GM21723 (cell line): ENCODE measurements at regions not wholly inside any gene's neighbourhood (a gene's known extent, or its start where the extent isn't known, plus 50 kb on each side); places are given as distances from the start of the nearest gene placed in this dataset.
"Not testable (repeated sequence)": the region's sequence is repeated elsewhere in the genome, so short reads cannot be mapped to it uniquely, and the experiment has no call there.

Source experiments
- ATAC-seq: cut with Tn5 transposase; IDR thresholded peaks from one replicate; pipeline ENCODE4 v1.9.1; 2021; ENCODE audit warnings: mild to moderate bottlenecking, moderate library complexity; ENCODE audit not compliant: unreplicated experiment

DNA sequence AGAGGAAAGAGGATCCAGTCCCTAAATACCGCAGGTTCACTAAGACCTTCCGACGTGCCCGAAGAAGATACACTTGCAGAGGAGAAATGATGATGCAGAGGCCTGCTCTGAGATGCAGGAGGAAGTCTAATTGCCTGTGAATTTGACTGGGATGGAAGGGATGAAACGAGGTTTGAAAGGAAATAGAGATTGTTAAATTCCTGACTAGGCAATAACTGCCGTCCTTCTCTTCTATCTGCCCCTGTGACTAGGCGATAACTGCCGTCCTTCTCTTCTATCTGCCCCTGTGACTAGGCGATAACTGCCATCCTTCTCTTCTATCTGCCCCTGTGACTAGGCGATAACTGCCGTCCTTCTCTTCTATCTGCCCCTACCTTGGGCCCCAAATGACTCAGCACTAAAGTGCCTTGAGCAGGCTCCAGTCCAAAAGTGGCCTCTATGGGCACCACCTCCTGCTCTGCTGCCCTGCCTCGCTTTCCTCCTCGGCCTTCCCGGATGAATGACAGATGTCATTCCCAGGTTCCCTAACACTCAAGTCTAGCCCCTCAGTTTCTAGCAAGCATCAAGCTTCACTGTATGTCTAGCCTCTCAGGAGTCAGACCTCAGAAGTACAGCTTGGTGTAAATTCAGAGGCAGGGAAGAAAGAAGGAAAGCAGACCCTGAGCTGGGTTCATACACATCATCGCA is 189.1 kb downstream of the FOXD4L6 start:
- ATAC-seq: not testable (repeated sequence)

DNA sequence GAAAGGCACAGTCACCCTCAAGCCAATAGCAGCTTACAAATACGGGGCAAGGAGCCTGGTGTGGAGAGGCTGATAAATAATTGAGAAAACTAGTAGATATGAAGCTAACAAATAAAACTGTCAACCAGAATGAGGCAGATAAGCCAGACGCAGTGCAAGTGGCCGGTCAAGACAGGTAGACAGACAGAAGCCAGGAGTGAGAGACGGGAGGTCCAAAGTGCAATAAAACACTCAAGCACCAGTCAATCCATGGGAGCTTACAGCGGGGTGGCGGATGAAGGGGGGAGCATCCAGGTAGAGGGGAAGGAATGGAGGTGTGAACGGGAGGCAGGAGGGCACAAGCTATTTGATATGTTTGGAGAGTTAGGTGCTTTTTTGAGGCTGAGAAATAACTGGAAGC is 193.1 kb downstream of the FOXD4L6 start:
- no peak for ATAC-seq

DNA sequence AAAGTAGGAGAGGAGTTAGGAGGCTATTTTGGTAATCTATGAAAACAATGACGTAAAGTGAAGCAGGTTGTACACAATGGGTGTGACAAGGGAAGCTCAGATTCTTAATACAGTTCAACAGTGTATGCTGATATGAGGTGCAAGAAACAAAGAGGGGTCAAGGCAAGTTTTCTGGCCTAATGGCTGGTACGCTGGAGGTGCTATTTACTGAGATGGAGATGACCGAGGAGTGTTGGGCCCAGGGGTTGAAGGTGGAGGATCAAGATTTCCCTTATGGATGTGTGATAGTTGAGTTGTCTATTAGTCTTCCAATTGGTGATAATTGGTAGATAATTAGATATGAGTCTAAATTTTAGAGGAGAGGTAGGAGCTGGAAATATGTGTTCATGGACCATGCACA is 194.0 kb downstream of the FOXD4L6 start:
- ATAC-seq: not testable (repeated sequence)

DNA sequence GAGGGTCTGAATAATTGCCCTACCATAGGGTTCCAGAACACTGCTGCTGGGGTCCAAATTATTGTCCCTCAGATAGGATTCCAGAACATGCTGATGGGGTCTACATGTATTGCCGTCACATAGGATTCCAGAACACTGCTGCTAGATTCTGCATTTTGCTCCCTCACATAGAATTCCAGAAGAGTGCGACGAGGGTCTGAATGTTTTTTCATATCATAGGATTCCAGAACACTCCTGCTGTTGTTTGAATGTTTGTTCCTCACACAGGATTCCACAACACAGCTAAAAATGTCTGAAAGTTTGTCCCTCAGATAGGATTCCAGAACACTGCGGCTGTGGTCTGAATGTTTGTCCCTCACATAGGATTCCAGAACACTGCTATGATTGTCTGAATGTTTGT is 198.1 kb downstream of the FOXD4L6 start:
- ATAC-seq: not testable (repeated sequence)

- ATAC-seq: not testable (repeated sequence)
Observed at GRCh38 chr9:40929488-40929845, 199.0 kb downstream of the FOXD4L6 start.

DNA sequence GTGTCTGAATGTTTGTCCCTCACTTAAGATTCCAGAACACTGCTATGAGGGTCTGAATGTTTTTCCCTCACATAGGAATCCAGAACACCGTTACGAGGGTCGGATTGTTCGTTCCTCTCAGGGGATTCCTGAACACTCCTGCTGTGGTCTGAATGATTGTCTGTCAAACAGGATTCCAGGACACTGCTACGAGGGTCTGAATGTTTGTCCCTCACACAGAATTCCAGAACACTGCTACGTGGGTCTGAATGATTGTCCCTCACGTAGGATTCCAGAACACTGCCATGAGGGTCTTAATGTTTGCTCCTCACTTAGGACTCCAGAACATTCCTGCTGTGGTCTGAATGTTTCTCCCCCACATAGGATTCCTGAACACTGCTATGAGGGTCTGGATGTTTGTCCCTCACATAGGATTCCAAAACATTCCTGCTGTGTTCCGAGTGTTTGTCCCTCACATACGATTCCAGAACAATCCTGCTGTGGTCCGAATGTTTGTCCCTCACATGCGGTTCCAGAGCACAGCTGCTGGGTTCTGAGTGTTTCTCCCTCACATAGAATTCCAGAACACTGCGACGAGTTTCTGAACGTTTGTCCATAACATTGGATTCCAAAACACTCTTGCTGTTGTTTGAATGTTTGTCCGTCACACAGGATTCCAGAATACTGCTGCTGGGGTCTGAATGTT is 199.5 kb downstream of the FOXD4L6 start:
- no peak for ATAC-seq

DNA sequence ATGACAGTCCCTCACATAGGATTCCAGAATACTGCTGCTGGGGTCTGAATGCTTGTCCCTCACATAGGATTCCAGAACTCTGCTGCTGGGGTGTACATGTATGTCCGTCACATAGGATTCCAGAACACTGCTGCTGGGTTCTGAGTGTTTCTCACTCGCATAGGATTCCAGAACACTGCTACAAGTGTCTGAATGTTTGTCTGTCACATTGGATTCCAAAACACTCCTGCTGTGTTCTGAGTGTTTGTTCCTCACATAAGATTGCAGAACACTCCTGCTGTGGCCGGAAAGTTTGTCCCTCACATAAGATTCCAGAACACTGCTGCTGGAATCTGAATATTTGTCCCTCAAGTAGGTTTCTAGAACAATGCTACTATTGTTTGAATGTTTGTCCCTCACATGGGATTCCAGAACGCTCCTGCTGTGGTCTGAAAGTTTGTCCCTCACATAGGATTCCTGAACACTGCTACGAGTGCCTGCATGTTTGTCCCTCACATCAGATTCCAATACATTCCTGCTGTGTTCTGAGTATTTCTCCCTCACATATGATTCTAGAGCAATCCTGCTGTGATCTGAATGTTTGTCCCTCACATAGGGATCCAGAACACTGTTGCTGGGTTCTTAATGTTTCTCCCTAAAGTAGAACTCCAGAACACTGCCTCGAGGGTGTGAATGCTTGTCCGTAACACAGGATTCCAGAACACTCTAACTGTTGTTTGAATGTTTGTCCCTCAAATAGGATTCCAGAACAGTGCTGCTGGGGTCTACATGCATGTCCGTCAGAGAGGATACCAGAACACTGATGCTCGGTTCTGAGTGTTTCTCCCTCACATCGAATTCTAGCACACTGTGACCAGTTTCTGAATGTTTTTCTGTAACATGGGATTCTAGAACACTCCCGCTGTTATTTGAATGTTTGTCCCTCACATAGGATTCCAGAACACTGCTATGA is 200.4 kb downstream of the FOXD4L6 start:
- ATAC-seq: no peak

DNA sequence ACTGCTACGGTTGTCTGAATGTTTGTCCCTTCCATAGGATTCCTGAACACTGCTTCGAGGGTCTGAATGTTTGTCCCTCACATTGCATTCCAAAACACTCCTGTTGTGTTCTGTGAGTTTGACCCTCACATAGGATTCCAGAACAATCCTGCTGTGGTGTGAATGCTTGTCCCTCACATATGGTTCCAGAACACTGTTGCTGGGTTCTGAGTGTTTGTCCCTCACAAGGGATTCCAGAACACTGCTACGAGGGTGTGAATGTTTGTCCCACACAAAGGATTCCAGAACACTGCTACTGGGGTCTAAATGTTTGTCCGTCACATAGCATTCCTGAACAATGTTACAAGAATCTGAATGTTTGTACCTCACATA is 201.2 kb downstream of the FOXD4L6 start:
- no peak for ATAC-seq

- no peak for ATAC-seq
Observed at GRCh38 chr9:40926404-40927259, 201.8 kb downstream of the FOXD4L6 start.

GRCh38 chr9:40925149-40925548 is 203.3 kb downstream of the FOXD4L6 start:
- no peak for ATAC-seq

GRCh38 chr9:40916399-40916783 is 212.1 kb downstream of the FOXD4L6 start:
- ATAC-seq: not testable (repeated sequence)

DNA sequence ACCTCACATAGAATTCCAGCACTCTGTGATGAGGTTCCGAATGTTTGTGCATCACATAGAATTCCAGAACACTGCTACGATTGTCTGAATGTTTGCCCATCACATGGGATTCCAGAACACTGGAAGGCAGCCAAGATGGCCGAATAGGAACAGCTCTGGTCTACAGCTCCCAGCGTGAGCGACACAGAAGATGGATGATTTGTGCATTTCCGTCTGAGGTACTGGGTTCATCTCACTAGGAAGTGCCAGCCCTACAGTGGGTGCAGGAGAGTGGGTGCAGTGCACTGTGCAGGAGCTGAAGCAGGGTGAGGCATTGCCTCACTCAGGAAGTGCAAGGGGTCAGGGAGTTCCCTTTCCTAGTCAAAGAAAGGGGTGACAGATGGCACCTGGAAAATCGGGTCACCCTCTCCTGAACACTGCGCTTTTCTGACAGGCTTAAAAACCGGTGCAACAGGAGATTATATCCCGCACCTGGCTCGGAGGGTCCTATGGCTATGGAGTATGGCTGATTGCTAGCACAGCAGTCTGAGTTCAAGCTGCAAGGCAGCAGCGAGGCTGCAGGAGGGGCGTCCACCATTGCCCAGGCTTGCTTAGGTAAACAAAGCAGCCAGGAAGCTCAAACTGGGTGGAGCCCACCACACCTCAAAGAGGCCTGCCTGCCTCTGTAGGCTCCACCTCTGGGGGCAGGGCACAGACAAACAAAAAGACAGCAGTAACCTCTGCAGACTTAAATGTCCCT is 212.7 kb downstream of the FOXD4L6 start:
- not testable (repeated sequence) for ATAC-seq

DNA sequence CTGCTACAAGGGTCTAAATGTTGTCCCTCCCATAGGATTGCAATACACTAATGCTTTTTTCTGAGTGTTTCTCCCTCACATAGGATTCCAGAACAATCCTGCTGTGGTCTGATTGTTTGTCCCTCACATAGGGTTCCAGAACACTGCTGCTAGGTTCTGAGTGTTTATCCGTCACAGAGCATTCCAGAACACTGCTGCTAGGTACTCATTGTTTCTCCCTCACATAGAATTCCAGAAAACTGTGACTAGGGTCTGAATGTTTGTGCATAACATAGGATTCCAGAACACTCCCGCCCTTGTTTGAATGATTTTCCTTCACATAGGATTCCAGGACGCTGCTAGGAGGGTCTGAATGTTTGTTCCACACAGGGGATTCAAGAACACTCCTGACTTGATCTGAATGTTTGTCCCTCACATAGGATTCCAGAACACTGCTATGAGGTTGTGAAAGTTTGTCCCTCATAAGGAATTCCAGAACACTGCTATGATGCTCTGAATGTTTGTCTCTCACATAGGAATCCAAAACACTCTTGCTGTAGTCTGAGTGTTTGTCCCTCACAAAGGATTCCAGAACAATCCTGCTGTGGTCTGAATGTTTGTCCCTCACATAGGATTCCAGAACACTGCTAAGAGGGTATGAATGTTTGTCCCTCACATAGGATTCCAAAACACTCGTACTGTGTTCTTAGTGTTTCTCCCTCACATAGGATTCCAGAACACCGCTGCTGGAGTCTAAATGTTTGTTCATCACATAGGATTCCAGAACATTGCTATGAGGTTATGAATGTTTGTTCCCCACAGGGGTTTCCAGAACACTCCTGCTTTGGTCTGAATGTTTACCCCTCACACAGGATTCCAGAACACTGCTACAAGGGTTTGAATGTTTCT is 213.5 kb downstream of the FOXD4L6 start:
- ATAC-seq: no peak

DNA sequence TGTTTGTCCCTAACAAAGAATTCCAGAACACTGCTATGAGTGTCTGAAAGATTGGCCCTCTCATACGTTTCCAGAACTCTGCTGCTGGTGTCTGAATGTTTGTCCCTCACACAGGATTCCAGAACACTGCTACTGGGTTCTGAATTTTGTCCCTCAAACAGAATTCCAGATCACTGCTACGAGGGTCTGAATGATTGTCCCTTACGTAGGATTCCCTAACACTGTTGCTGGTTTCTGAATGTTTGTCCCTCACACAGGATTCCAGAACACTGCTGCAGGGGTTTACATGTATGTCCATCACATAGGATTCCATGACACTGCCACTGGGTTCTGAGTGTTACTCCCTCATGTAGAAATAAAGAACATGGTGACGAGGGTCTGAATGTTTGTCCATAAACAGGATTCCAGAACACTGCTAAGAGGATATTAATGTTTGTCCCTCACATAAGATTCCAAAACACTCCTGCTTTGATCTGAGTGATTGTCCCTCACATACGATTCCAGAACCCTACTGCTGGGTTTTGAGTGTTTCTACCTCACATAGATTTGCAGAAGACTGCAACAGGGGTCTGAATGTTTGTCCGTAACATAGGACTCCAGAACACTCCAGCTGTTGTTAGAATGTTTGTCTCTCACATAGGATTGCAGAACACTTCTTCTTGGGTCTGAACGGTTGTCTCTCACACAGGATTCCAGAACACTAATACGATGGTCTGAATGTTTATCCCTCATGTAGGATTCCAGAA is 214.4 kb downstream of the FOXD4L6 start:
- no peak for ATAC-seq

GRCh38 chr9:40913096-40913719 is 215.3 kb downstream of the FOXD4L6 start:
- ATAC-seq: no peak

DNA sequence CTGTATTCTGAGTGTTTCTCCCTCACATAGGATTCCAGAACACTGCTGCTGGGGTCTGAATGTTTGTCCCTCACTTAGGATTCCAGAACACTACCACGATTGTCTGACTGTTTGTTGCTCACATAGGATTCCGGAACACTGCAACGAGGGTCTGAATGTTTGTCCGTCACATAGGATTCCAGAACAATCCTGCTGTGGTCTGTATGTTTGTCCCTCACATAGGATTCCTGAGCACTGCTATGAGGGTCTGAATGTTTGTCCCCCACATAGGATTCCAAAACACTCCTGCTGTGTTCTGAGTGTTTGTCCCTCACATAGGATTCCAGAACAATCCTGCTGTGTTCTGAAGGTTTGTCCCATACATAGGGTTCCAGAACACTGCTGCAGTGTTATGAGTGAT is 215.8 kb downstream of the FOXD4L6 start:
- ATAC-seq: not testable (repeated sequence)

GRCh38 chr9:40911647-40912046 is 216.8 kb downstream of the FOXD4L6 start:
- ATAC-seq: no peak

DNA sequence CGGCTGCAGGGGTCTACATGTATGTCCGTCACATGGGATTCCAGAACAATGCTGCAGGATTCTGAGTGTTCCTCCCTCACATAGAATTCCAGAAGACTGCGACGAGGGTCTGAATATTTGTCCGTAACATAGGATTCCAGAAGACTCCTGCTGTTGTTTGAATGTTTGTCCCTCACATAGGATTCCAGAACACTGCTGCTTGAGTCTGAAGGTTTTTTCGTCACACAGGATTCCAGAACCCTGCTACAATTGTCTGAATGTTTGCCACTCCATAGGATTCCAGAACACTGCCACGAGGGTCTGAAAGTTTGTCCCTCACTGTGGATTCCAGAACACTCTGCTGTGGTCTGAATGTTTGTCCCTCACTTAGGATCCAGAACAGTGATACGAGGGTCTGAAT is 217.5 kb downstream of the FOXD4L6 start:
- not testable (repeated sequence) for ATAC-seq
